Ascending aorta (tissue), 2 donors: ENCODE measurements at regions not wholly inside any gene's neighbourhood (a gene's known extent, or its start where the extent isn't known, plus 50 kb on each side); places are given as distances from the start of the nearest gene placed in this dataset.

Experiments used
- DNase-seq, 2 donors: peaks; one replicate each; pipeline ENCODE4 v3.0.0-alpha.2; 2019; ENCODE audit warnings: low spot score in 2 of 2
- H3K27ac ChIP-seq, 2 donors: fragments of 200-600 bp; sonication (generic); one replicate each; pipeline ENCODE4 v1.5.1; 2016 to 2017; ENCODE audit warnings: mild to moderate bottlenecking in 1 of 2
- H3K27me3 ChIP-seq: fragments of 200-600 bp; sonication (generic); one replicate; pipeline ENCODE4 v1.5.1; 2017
- H3K36me3 ChIP-seq, 2 donors: fragments of 200-600 bp; sonication (generic); one replicate each; pipeline ENCODE4 v1.5.1; 2016
- H3K4me1 ChIP-seq, 2 donors: fragments of 200-600 bp; sonication (generic); one replicate each; pipeline ENCODE4 v1.5.1; 2016 to 2017; ENCODE audit warnings: mild to moderate bottlenecking in 1 of 2
- H3K4me3 ChIP-seq, 2 donors: fragments of 200-600 bp; sonication (generic); one replicate each; pipeline ENCODE4 v1.5.1; 2016 to 2017; ENCODE audit warnings: mild to moderate bottlenecking in 1 of 2
- H3K9me3 ChIP-seq, 2 donors: fragments of 200-600 bp; sonication (generic); one replicate each; pipeline ENCODE4 v1.5.1; 2016
- CTCF ChIP-seq, 3 experiments: fragments of 200-600 bp in 2 of 3; fragments of 450-650 bp in 1 of 3; sonication (generic) in 2 of 3; IDR thresholded peaks; one replicate each; pipeline ENCODE4 v1.5.1; 2016 to 2019; ENCODE audit warnings: antibody characterized with exemption in 3 of 3, mild to moderate bottlenecking in 1 of 3, moderate library complexity in 1 of 3
- intact Hi-C: fragments of 100-400 bp; cut with DNase I; formaldehyde crosslinking; loops from one replicate; pipeline ENCODE4 v1.15.1; 2023

- peaks cover 0 to 4% of the 10 kb centered on the region in 2 donors for H3K4me1 ChIP-seq
- no peak for TF ChIP-seq CTCF (IDR thresholded peaks at IDR 0.05)
- no peaks in the 10 kb centered on the region for H3K36me3 ChIP-seq
- H3K27ac ChIP-seq = no peak overlapping the region
- H3K27me3 ChIP-seq = no peaks in the 10 kb centered on the region
- intact Hi-C loops = no loop called here
- H3K9me3 ChIP-seq = no peaks in the 10 kb centered on the region
- no peak overlapping the region for H3K4me3 ChIP-seq
- no peak for DNase-seq
These were observed 182.9 kb downstream of the SOD2 start for GRCh38 chr6:159510141-159510540.

GRCh38 chr6:159508931-159509330 lies 184.1 kb downstream of the SOD2 start:
- H3K9me3 ChIP-seq = no peaks in the 10 kb centered on the region
- peaks cover 0 to 7% of the 10 kb centered on the region in 2 donors for H3K4me1 ChIP-seq
- no peak for DNase-seq
- H3K4me3 ChIP-seq = no peak overlapping the region
- no peak for TF ChIP-seq CTCF (IDR thresholded peaks at IDR 0.05)
- intact Hi-C loops = loop anchor here (5.0 kb wide), 1 partner anchor 88 kb away; no protein-coding TSS in a partner anchor
- no peaks in the 10 kb centered on the region for H3K27me3 ChIP-seq
- no peaks in the 10 kb centered on the region for H3K36me3 ChIP-seq
- no peak overlapping the region for H3K27ac ChIP-seq

GRCh38 chr6:159506048-159506447 lies 187.0 kb downstream of the SOD2 start:
- no peaks in the 10 kb centered on the region for H3K36me3 ChIP-seq

DNA sequence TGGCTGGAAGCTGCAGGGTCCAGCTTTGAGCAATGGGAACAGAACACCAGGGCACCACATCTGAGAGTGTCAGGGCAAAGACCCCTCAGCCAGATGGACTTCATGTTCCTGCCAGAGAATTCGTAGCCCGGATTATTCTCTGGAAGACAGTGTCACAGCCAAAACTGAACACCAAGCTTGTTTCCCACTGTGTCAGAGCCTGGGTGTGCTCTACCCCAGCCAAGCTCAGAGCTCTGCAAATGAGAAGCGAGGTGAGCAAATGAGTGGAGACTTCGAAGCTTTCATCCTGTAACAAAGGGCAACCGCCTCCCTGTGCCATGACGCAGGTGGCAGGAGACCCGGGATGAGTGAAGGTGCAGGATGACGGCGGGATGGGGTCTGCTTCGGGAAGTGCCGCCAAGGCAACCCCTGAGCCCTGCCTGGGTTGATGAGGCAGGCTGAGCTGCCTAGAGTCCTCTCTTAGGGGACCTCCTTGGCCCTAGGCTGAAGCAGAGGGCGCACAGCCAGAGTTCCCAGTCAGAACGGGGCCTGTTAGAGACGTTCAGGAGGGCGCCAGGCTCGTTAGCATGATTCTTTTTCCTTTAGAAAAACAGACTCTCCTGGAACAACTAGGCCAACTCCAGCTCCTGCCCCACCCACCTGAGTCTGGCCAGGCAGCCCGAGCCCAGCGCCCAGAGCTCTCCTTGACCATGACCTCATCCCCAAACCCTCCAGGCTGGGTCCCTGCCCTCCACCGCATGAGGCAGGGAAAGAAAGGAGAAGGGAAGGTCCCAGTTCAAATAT lies 187.7 kb downstream of the SOD2 start:
- peak; percentile 52 to 78 for DNase-seq
- peaks cover 0 to 7% of the 10 kb centered on the region in 2 donors for H3K4me1 ChIP-seq
- intact Hi-C loops = loop anchor here (5.0 kb wide), 1 partner anchor 92 kb away; no protein-coding TSS in a partner anchor
- no peaks in the 10 kb centered on the region for H3K27me3 ChIP-seq
- no peaks in the 10 kb centered on the region for H3K36me3 ChIP-seq
- H3K4me3 ChIP-seq = no peak overlapping the region
- no peak for TF ChIP-seq CTCF (IDR thresholded peaks at IDR 0.05)
- H3K9me3 ChIP-seq = no peaks in the 10 kb centered on the region
- H3K27ac ChIP-seq = peak overlapping the region; percentile 72 to 75

More at GRCh38 chr6:159506048-159506447, 187.0 kb downstream of the SOD2 start:
- Histone ChIP-seq H3K27ac (peak overlapping the region; percentile 72 to 75), H3K27me3 (no peaks in the 10 kb centered on the region), H3K4me3 (no peak overlapping the region), H3K9me3 (no peaks in the 10 kb centered on the region), H3K4me1 (peaks cover 0 to 7% of the 10 kb centered on the region in 2 donors)
- no peak for TF ChIP-seq CTCF (IDR thresholded peaks at IDR 0.05)
- DNase-seq = no peak
- intact Hi-C loops = loop anchor here (5.0 kb wide), 1 partner anchor 91 kb away; no protein-coding TSS in a partner anchor

DNA sequence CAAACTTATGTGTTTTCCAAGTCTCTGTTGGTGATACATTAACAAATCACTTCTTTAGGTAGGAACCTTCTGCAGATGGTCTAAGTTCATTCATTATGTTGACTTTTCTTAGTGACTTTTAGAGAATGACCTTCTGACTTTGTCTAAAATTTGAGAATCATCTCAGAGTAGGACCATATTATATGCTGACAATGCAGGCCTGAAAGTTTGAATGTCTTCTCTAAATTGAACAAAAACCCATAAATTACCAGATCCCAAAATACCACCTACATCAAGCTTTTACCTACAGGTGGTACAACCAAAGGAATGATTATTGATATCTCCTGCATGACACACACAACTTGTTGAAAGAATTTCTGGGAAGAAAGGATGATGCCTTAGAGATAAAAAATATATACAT lies 191.5 kb downstream of the SOD2 start:
- no peaks in the 10 kb centered on the region for H3K36me3 ChIP-seq
- no peak for TF ChIP-seq CTCF (IDR thresholded peaks at IDR 0.05)
- intact Hi-C loops = no loop called here
- no peaks in the 10 kb centered on the region for H3K27me3 ChIP-seq
- DNase-seq = no peak
- H3K27ac ChIP-seq = no peak overlapping the region
- H3K9me3 ChIP-seq = no peaks in the 10 kb centered on the region
- H3K4me1 ChIP-seq = peaks cover 0 to 7% of the 10 kb centered on the region in 2 donors
- no peak overlapping the region for H3K4me3 ChIP-seq
